Trophoblast cell (in vitro differentiated cells and primary cell): ENCODE measurements at regions not wholly inside any gene's neighbourhood (a gene's known extent, or its start where the extent isn't known, plus 50 kb on each side); places are given as distances from the start of the nearest gene placed in this dataset.

Experiments used
- DNase-seq, 2 donors: peaks; one replicate each; pipeline ENCODE4 v3.0.0-alpha.2; 2016
- H2AFZ ChIP-seq: 2 replicates; pipeline ENCODE4 v1.6.1; 2013; ENCODE audit warnings: low read length, moderate library complexity, mild to moderate bottlenecking; ENCODE audit not compliant: insufficient read depth, poor library complexity
- H2AK5ac ChIP-seq: 2 replicates; pipeline ENCODE4 v1.6.1; 2013; ENCODE audit warnings: mild to moderate bottlenecking, low read length
- H2BK120ac ChIP-seq: 2 replicates; pipeline ENCODE4 v1.6.1; 2013; ENCODE audit warnings: low read length, mild to moderate bottlenecking, moderate library complexity; ENCODE audit not compliant: insufficient read depth, poor library complexity
- H2BK12ac ChIP-seq: 2 replicates; pipeline ENCODE4 v1.6.1; 2013; ENCODE audit warnings: mild to moderate bottlenecking, low read length, moderate library complexity
- H2BK5ac ChIP-seq: 2 replicates; pipeline ENCODE4 v1.6.1; 2013; ENCODE audit warnings: low read length, low read depth, moderate library complexity, mild to moderate bottlenecking; ENCODE audit not compliant: poor library complexity
- H3K14ac ChIP-seq: 2 replicates; pipeline ENCODE4 v1.6.1; 2013; ENCODE audit warnings: mild to moderate bottlenecking, low read length
- H3K18ac ChIP-seq: 2 replicates; pipeline ENCODE4 v1.6.1; 2013; ENCODE audit warnings: mild to moderate bottlenecking, low read length
- H3K23ac ChIP-seq: 2 replicates; pipeline ENCODE4 v1.6.1; 2013; ENCODE audit warnings: low read length
- H3K27ac ChIP-seq: 2 replicates; pipeline ENCODE4 v1.5.1; 2013; ENCODE audit warnings: low read depth, mild to moderate bottlenecking, inconsistent platforms, low read length, moderate library complexity
- H3K27me3 ChIP-seq: 2 replicates; pipeline ENCODE4 v1.6.1; 2013; ENCODE audit warnings: inconsistent platforms, mild to moderate bottlenecking, low read length, moderate library complexity; ENCODE audit not compliant: insufficient read depth
- H3K36me3 ChIP-seq, 2 experiments: 1 replicate in 1 of 2; 2 replicates in 1 of 2; pipeline ENCODE4 v1.6.1; 2013; ENCODE audit warnings: low read length in 2 of 2, mild to moderate bottlenecking in 2 of 2, moderate library complexity in 1 of 2; ENCODE audit not compliant: insufficient read depth in 2 of 2, control insufficient read depth in 1 of 2
- H3K4ac ChIP-seq: 2 replicates; pipeline ENCODE4 v1.6.1; 2013; ENCODE audit warnings: low read depth, mild to moderate bottlenecking, low read length, moderate library complexity
- H3K4me1 ChIP-seq, 2 experiments: 1 replicate in 1 of 2; 2 replicates in 1 of 2; pipeline ENCODE4 v1.6.1; 2013; ENCODE audit warnings: low read length in 2 of 2, mild to moderate bottlenecking in 2 of 2, moderate library complexity in 1 of 2; ENCODE audit not compliant: insufficient read depth in 2 of 2, control insufficient read depth in 1 of 2
- H3K4me2 ChIP-seq: 2 replicates; pipeline ENCODE4 v1.6.1; 2013; ENCODE audit warnings: inconsistent platforms, mild to moderate bottlenecking, low read length, moderate library complexity
- H3K4me3 ChIP-seq: 2 replicates; pipeline ENCODE4 v1.5.1; 2013; ENCODE audit warnings: mild to moderate bottlenecking, low read depth, low read length, inconsistent platforms
- H3K79me1 ChIP-seq: one replicate; pipeline ENCODE4 v1.6.1; 2013; ENCODE audit warnings: low read length
- H3K79me2 ChIP-seq: 2 replicates; pipeline ENCODE4 v1.6.1; 2013; ENCODE audit warnings: low read length, mild to moderate bottlenecking; ENCODE audit not compliant: control insufficient read depth, insufficient read depth, poor library complexity
- H3K9ac ChIP-seq: 2 replicates; pipeline ENCODE4 v1.6.1; 2013; ENCODE audit warnings: mild to moderate bottlenecking, low read length
- H3K9me3 ChIP-seq: 2 replicates; pipeline ENCODE4 v1.6.1; 2013; ENCODE audit warnings: low read depth, mild to moderate bottlenecking, control low read depth, inconsistent platforms, low read length; ENCODE audit not compliant: insufficient read depth
- H4K12ac ChIP-seq: 2 replicates; pipeline ENCODE4 v1.6.1; 2013; ENCODE audit warnings: low read depth, mild to moderate bottlenecking, low read length, moderate library complexity
- H4K8ac ChIP-seq: 2 replicates; pipeline ENCODE4 v1.6.1; 2013; ENCODE audit warnings: low read depth, mild to moderate bottlenecking, low read length, moderate library complexity
- H4K91ac ChIP-seq: one replicate; pipeline ENCODE4 v1.6.1; 2013; ENCODE audit warnings: low read depth, mild to moderate bottlenecking, low read length, moderate library complexity
- WGBS: extraction: QIAGEN DNeasy Blood & Tissue Kit; methylation state at CpG from one replicate; pipeline ENCODE4 v1.1.7; 2013; ENCODE audit warnings: missing lambda C conversion rate; ENCODE audit not compliant: insufficient read length, insufficient coverage; ENCODE audit errors: extremely low coverage; 5-methylcytosine and 5-hydroxymethylcytosine counted together

DNA sequence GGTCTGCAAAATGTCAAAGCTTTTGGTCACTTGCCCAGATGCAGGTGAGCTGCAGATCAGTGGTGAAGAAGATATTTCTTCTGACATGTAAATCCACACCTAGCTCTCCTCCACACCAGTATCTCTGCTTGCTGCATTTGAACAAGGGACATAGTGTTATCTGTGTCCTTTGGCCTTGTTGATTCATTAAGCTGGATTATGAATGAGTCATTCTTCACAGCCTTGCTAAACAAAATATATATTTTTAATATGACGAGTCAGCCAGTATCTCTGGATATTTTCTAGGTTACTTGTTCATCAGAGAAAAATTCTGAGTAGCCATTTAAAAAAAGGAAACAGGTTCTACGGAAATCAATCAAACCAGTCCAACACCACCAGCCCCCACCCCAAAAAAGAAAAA lies 190.6 kb upstream of the ADAMTS9 start:
- Histone ChIP-seq H3K18ac (no peak overlapping the region), H3K9ac (no peak overlapping the region), H2AFZ (no peak overlapping the region), H3K9me3 (peaks cover 3% of the 10 kb centered on the region), H3K4me3 (no peak overlapping the region), H4K12ac (no peak overlapping the region), H4K8ac (no peak overlapping the region), H3K27me3 (no peaks in the 10 kb centered on the region), H2BK120ac (no peak overlapping the region), H3K14ac (no peak overlapping the region), H2BK12ac (no peak overlapping the region), H3K36me3 (peaks cover 0 to 5% of the 10 kb centered on the region in 2 experiments), H2AK5ac (no peak overlapping the region), H3K4me2 (no peak overlapping the region), H4K91ac (no peak overlapping the region), H3K4me1 (no peaks in the 10 kb centered on the region), H3K79me2 (no peaks in the 10 kb centered on the region), H3K27ac (no peak overlapping the region), H2BK5ac (no peak overlapping the region), H3K4ac (no peak overlapping the region), H3K23ac (no peak overlapping the region), H3K79me1 (no peaks in the 10 kb centered on the region)
- whole genome bisulfite sequencing, result no CpG with 5 or more reads among the region's 2 CpGs
- peak; percentile 58 to 84 for DNase-seq

DNA sequence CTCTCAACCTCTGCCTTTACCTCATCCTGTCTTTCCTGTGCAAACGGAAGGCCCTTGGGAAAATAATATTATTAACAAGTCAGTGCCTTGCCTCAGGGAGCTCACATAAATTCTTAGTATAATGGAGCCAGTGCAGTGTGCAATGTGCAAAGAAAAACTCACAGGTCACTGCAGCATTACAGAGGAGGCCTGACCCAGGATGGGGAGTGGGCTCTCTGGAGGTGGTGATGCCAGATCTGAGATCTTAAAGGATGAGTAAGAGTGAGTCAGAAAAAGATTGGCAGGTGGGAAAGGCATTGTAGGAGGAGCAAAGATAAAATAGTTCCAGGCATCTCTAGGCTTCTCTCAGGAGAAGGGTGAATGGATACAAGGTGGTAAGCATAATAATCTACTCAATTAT lies 185.6 kb upstream of the ADAMTS9 start:
- H3K18ac ChIP-seq, result no peak overlapping the region
- H3K79me1 ChIP-seq, result no peaks in the 10 kb centered on the region
- H2BK5ac ChIP-seq, result no peak overlapping the region
- no peak overlapping the region for H4K91ac ChIP-seq
- no peak overlapping the region for H2AK5ac ChIP-seq
- no peak overlapping the region for H3K14ac ChIP-seq
- H3K4me3 ChIP-seq, result no peak overlapping the region
- no peak overlapping the region for H3K4ac ChIP-seq
- no peak overlapping the region for H3K4me2 ChIP-seq
- H3K27me3 ChIP-seq, result no peaks in the 10 kb centered on the region
- H3K27ac ChIP-seq, result no peak overlapping the region
- H4K12ac ChIP-seq, result no peak overlapping the region
- H4K8ac ChIP-seq, result no peak overlapping the region
- no peak for DNase-seq
- no CpG with 5 or more reads among the region's 1 CpG for WGBS
- H3K36me3 ChIP-seq, result peaks cover 0 to 2% of the 10 kb centered on the region in 2 experiments
- no peak overlapping the region for H3K23ac ChIP-seq
- H2AFZ ChIP-seq, result no peak overlapping the region
- no peak overlapping the region for H2BK12ac ChIP-seq
- no peak overlapping the region for H3K9ac ChIP-seq
- peaks cover 0 to 1% of the 10 kb centered on the region in 2 experiments for H3K4me1 ChIP-seq
- H3K9me3 ChIP-seq, result peaks cover 3% of the 10 kb centered on the region
- no peak overlapping the region for H2BK120ac ChIP-seq
- no peaks in the 10 kb centered on the region for H3K79me2 ChIP-seq

DNA sequence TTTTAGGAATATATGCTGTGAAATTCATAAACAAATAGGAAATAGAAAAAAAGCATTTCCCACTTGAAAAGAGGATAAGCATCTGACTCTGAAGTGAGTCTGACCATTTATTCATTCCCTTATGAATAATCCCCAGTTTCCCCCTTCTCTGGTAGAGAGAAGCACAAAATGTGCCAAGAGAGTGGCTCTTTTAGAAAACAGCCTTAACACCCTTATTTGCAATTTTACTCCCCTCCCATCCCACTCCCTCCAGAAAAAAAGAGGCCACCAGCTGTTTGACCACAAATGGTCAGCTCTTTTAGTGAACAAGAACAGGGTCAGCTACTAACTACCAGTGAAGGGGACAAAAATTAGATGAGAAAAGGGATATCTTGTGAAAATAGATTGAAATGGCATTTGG lies 184.5 kb upstream of the ADAMTS9 start:
- Histone ChIP-seq H4K12ac (no peak overlapping the region), H3K79me1 (no peaks in the 10 kb centered on the region), H3K4me3 (no peak overlapping the region), H3K9me3 (peaks cover 3% of the 10 kb centered on the region), H3K9ac (no peak overlapping the region), H3K4me2 (no peak overlapping the region), H3K36me3 (peaks cover 0 to 2% of the 10 kb centered on the region in 2 experiments), H2AFZ (no peak overlapping the region), H3K4me1 (peaks cover 0 to 1% of the 10 kb centered on the region in 2 experiments), H2BK120ac (no peak overlapping the region), H3K14ac (no peak overlapping the region), H4K91ac (no peak overlapping the region), H2BK12ac (no peak overlapping the region), H3K18ac (no peak overlapping the region), H3K27ac (no peak overlapping the region), H2AK5ac (no peak overlapping the region), H3K23ac (no peak overlapping the region), H4K8ac (no peak overlapping the region), H2BK5ac (no peak overlapping the region), H3K4ac (no peak overlapping the region), H3K27me3 (no peaks in the 10 kb centered on the region), H3K79me2 (no peaks in the 10 kb centered on the region)
- no peak for DNase-seq

DNA sequence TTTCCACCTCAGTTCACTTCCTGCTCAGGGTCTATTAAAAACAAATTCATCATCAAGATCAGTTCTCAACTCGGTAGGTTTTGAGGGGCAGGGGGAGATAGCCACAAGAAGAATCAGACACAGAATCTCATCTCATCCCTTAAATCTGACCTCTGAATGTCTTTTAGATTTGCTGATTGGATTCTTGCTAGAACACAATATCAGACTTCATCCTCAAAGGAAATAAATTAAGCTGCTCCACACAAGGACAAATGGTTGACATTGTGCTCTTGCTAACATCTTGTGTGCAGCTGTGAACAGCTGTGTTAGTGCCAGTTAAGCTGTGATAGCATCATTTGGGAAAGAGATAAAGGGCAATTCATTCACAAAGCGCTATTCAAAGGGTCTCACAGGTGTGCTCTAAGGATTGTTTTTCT lies 184.0 kb upstream of the ADAMTS9 start:
- H4K91ac ChIP-seq, result no peak overlapping the region
- H3K9me3 ChIP-seq, result peaks cover 3% of the 10 kb centered on the region
- DNase-seq, result no peak
- peaks cover 0 to 2% of the 10 kb centered on the region in 2 experiments for H3K36me3 ChIP-seq
- H4K8ac ChIP-seq, result no peak overlapping the region
- no peak overlapping the region for H3K4ac ChIP-seq
- no peaks in the 10 kb centered on the region for H3K79me2 ChIP-seq
- H3K27me3 ChIP-seq, result no peaks in the 10 kb centered on the region
- H3K4me1 ChIP-seq, result peaks cover 0 to 1% of the 10 kb centered on the region in 2 experiments
- H3K9ac ChIP-seq, result no peak overlapping the region
- H2AFZ ChIP-seq, result no peak overlapping the region
- no peak overlapping the region for H2BK5ac ChIP-seq
- no peak overlapping the region for H2BK12ac ChIP-seq
- H3K23ac ChIP-seq, result no peak overlapping the region
- no peak overlapping the region for H3K4me2 ChIP-seq
- H3K27ac ChIP-seq, result no peak overlapping the region
- no peak overlapping the region for H2AK5ac ChIP-seq
- no peak overlapping the region for H2BK120ac ChIP-seq
- H3K4me3 ChIP-seq, result no peak overlapping the region
- H3K79me1 ChIP-seq, result no peaks in the 10 kb centered on the region
- H3K18ac ChIP-seq, result no peak overlapping the region
- H3K14ac ChIP-seq, result no peak overlapping the region
- no peak overlapping the region for H4K12ac ChIP-seq
- WGBS, result no CpG with 5 or more reads among the region's 2 CpGs
